ENCODE measurements at regions not wholly inside any gene's neighbourhood (a gene's known extent, or its start where the extent isn't known, plus 50 kb on each side); places are given as distances from the start of the nearest gene placed in this dataset.

DNA sequence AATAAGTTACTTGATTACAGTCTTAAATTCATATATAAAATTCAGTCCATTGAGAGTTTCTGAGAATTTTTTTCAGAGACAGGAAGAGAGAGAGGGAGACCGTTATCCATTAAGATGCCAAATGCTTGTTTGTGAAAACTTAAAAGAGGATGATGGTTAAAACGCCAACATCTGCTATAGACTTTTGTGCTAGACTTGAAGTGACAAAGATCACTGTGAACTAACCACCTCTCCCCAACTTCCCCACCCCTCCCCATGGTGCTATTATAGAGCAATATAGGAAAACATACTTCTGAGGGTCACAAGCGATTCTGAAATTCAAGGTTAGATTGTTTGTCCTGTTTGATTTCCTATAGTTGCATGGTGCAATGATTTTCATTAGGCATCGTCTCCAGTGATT is 440.8 kb downstream of the RMST start:
- Mint-ChIP-seq H3K4me1 (ENCODE audit: low read depth, unreplicated experiment) (no peaks in the 10 kb centered on the region), H3K27ac (ENCODE audit: unreplicated experiment) (no peak overlapping the region), H3K36me3 (ENCODE audit: unreplicated experiment) (no peaks in the 10 kb centered on the region), H3K27me3 (ENCODE audit: unreplicated experiment) (no peaks in the 10 kb centered on the region), H3K4me3 (ENCODE audit: unreplicated experiment) (no peak overlapping the region), H3K9me3 (ENCODE audit: unreplicated experiment) (no peaks in the 10 kb centered on the region)
- TF ChIP-seq, protein P1, sequence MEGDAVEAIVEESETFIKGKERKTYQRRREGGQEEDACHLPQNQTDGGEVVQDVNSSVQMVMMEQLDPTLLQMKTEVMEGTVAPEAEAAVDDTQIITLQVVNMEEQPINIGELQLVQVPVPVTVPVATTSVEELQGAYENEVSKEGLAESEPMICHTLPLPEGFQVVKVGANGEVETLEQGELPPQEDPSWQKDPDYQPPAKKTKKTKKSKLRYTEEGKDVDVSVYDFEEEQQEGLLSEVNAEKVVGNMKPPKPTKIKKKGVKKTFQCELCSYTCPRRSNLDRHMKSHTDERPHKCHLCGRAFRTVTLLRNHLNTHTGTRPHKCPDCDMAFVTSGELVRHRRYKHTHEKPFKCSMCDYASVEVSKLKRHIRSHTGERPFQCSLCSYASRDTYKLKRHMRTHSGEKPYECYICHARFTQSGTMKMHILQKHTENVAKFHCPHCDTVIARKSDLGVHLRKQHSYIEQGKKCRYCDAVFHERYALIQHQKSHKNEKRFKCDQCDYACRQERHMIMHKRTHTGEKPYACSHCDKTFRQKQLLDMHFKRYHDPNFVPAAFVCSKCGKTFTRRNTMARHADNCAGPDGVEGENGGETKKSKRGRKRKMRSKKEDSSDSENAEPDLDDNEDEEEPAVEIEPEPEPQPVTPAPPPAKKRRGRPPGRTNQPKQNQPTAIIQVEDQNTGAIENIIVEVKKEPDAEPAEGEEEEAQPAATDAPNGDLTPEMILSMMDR (IDR thresholded peaks at IDR 0.05; ENCODE audit: partially characterized antibody, unreplicated experiment), result no peak
- no peak for DNase-seq

DNA sequence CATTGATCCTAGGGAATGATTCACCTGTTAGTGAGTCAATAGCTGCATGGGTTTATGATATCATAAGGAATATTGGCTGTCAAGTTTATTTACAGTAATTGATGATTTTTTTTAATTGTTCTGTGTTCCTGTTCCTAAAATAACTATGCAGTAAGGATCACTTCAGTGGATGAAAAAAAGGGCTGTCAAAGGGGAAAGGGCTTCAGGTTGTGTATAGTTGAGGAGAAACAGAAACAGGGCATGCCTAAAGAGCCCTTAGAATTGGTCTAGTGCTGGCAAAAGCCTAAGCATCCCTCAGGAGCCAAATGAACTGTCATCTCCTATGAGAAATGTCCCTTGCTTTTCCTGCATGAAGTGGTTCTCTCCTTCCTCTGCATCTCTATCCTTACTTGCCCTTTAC is 444.9 kb downstream of the RMST start:
- H3K9me3 Mint-ChIP-seq (ENCODE audit: unreplicated experiment), result no peaks in the 10 kb centered on the region

DNA sequence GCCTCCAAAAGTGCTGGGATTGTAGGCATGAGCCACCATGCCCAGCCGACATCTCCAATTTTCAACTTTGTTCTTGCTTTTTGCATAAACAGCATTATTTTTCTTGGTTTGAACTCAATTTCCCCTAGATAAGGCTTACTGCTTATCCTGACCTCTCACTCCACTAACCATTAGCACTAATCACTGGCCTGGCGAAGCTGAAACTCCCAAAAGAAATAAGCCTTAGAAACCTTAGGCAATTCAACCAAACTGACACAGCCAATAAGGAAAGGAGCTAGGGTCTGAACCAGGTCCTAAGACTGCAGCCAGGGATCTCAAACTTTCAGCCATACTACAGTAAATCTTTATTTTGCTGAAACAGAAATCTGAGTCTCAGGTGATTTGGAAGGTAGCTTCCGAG is 448.0 kb downstream of the RMST start:
- Mint-ChIP-seq H3K4me1 (ENCODE audit: low read depth, unreplicated experiment) (no peaks in the 10 kb centered on the region), H3K9me3 (ENCODE audit: unreplicated experiment) (no peaks in the 10 kb centered on the region)
- DNase-seq, result no peak

More for the DNA sequence above, 444.9 kb downstream of the RMST start:
- no peaks in the 10 kb centered on the region for H3K36me3 Mint-ChIP-seq (ENCODE audit: unreplicated experiment)
- H3K27ac Mint-ChIP-seq (ENCODE audit: unreplicated experiment), result no peak overlapping the region
- H3K4me1 Mint-ChIP-seq (ENCODE audit: low read depth, unreplicated experiment), result no peaks in the 10 kb centered on the region
- TF ChIP-seq, protein P1 (IDR thresholded peaks at IDR 0.05; ENCODE audit: partially characterized antibody, unreplicated experiment), result no peak
- H3K27me3 Mint-ChIP-seq (ENCODE audit: unreplicated experiment), result no peaks in the 10 kb centered on the region
- no peak for DNase-seq
- no peak overlapping the region for H3K4me3 Mint-ChIP-seq (ENCODE audit: unreplicated experiment)

DNA sequence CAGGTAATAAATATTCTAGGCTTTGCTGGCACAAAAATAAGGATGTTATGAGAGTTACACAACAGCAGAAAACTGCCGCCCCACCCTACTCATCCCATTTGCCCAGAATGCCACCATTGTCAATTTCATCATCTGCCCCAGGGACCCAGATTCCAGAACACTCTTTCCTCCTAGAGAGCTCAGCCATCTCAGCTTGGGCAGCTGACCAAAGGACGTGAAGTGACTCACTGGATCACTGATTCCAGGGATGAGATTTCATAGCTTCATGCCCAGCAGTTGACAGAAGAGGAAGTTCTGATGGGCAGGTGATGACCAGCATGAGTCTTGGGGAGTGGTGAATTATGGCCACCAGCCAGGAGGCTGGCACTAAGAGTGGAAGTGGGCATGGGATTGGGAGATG is 450.3 kb downstream of the RMST start:
- Mint-ChIP-seq H3K4me1 (ENCODE audit: low read depth, unreplicated experiment) (no peaks in the 10 kb centered on the region), H3K27me3 (ENCODE audit: unreplicated experiment) (no peaks in the 10 kb centered on the region), H3K4me3 (ENCODE audit: unreplicated experiment) (no peak overlapping the region)

More for the DNA sequence above, 448.0 kb downstream of the RMST start:
- H3K27ac Mint-ChIP-seq (ENCODE audit: unreplicated experiment), result no peak overlapping the region
- H3K27me3 Mint-ChIP-seq (ENCODE audit: unreplicated experiment), result no peaks in the 10 kb centered on the region
- H3K36me3 Mint-ChIP-seq (ENCODE audit: unreplicated experiment), result no peaks in the 10 kb centered on the region
- TF ChIP-seq, protein P1 (IDR thresholded peaks at IDR 0.05; ENCODE audit: partially characterized antibody, unreplicated experiment), result no peak
- H3K4me3 Mint-ChIP-seq (ENCODE audit: unreplicated experiment), result no peak overlapping the region

DNA sequence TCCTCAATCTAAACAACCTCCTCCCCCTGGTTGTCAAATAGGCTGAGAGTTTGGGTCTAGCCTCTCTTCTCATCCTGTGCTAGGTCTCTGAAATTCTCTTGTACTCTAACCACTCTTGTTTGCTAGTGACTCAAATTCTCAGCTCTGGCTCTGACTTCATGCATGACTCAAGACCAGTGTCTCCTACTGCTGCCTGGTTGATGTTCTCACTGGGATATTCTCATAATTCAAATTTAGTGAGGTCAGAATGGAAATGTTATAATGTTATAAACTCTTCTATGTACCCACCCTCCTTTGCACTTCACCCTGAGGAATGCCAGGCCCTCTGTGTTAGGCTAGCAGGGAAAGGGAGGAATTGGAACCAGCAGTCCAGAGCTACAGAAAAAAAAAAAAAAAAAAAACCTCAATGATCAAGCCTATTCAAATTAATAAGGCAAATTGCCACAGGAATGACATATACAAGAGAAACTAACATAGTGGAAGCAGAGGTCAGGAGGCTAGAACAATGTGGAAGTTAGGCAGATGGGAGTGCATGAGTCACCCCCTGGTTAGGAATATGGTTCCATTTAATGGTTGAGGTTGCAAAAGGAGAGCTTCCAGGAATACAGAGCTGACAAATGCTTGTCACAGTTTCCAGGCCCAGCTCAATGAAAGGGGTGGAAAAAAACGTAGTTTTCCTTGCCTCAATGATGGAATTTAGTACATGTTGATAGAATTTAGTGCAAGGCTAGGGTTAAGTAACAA is 459.5 kb downstream of the RMST start:
- no peaks in the 10 kb centered on the region for H3K36me3 Mint-ChIP-seq (ENCODE audit: unreplicated experiment)

More for the DNA sequence above, 450.3 kb downstream of the RMST start:
- no peak for DNase-seq
- TF ChIP-seq, protein P1 (IDR thresholded peaks at IDR 0.05; ENCODE audit: partially characterized antibody, unreplicated experiment), result no peak
- H3K36me3 Mint-ChIP-seq (ENCODE audit: unreplicated experiment), result no peaks in the 10 kb centered on the region
- H3K27ac Mint-ChIP-seq (ENCODE audit: unreplicated experiment), result no peak overlapping the region
- no peaks in the 10 kb centered on the region for H3K9me3 Mint-ChIP-seq (ENCODE audit: unreplicated experiment)

More for the DNA sequence above, 459.5 kb downstream of the RMST start:
- Mint-ChIP-seq H3K9me3 (ENCODE audit: unreplicated experiment) (no peaks in the 10 kb centered on the region), H3K4me1 (ENCODE audit: low read depth, unreplicated experiment) (no peaks in the 10 kb centered on the region), H3K27me3 (ENCODE audit: unreplicated experiment) (no peaks in the 10 kb centered on the region), H3K27ac (ENCODE audit: unreplicated experiment) (no peak overlapping the region), H3K4me3 (ENCODE audit: unreplicated experiment) (no peak overlapping the region)
- TF ChIP-seq, protein P1 (IDR thresholded peaks at IDR 0.05; ENCODE audit: partially characterized antibody, unreplicated experiment), result no peak
- DNase-seq, result no peak

All from glutamatergic neuron (in vitro differentiated cells).